ENCODE measurements at regions not wholly inside any gene's neighbourhood (a gene's known extent, or its start where the extent isn't known, plus 50 kb on each side); places are given as distances from the start of the nearest gene placed in this dataset.

DNA sequence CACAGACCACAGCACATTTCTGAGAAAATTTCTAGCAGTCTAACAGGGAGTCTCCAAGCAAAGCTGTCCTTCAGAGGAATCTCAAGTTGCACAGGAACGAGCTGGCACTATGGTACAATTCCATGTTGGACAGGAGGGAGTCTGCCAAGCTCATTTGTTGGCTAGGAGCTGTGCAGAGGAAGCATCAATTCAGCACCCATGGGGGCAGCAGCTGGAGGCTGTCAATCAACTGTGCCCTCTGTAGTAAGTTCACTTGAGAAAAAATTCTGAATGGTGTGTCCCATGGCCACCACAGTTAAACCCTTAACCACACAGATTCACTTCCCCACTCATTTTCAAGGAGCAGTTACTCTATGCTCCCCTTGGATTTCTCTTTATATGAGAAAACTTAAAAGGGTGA is 298.5 kb upstream of the PPP2R3A start:
- DNase-seq (ENCODE audit: insufficient read length, low spot score) (no peak), FAIRE-seq (no peak)
- TF ChIP-seq SPI1 (IDR thresholded peaks at IDR 0.05; ENCODE audit: low read depth, low read length) = no peak

DNA sequence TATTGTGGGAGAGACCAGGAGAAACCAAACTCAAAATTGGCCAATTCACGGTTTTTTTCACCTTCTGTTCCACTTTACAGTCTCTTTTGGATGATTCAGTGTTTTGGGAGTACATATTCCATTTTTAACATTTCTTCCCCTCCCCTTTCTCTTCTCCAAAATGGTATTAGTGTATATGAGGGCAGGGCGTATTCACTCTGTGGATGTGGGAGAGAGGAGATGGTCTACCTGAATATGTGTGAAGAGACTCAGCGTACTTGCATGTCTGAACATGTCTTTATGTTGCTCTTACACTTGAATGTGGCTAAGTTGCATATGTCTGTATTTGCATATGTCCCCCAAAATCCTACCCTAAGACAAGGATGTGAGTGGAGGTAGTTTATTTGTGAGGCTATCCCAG is 291.0 kb upstream of the PPP2R3A start:
- FAIRE-seq (no peak), DNase-seq (ENCODE audit: insufficient read length, low spot score) (no peak)
- TF ChIP-seq SPI1 (IDR thresholded peaks at IDR 0.05; ENCODE audit: low read depth, low read length) (no peak), TAF1 (IDR thresholded peaks at IDR 0.05; ENCODE audit: low read depth, low read length) (no peak), PAX5 (IDR thresholded peaks at IDR 0.05; ENCODE audit: insufficient read depth, low read length, severe bottlenecking) (no peak), POU2F2 (IDR thresholded peaks at IDR 0.05; ENCODE audit: low read depth, low read length) (no peak), POLR2A (IDR thresholded peaks at IDR 0.05; ENCODE audit: low read depth, low read length) (no peak), POLR2AphosphoS5 (IDR thresholded peaks at IDR 0.05; ENCODE audit: low read depth, low read length) (no peak)

DNA sequence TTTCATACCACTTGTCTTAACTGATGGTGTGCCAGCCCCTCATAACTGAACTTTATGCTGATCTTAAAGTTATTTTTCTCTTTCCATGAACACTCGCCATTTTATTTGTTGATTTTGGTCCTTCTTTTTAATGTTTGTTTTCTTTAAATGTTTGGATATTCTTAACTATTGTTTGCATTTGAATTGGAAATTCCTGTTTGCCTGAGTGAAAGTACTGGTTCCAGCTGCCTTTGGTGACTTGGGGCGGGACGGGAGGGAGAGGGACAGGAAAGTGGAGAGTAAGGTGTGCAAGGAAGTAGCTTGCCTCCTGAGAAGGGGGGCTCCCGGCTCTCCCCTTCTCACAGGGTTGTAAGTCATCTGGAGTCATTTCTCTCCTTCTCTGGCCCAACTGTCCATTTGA is 287.1 kb upstream of the PPP2R3A start:
- TF ChIP-seq POLR2AphosphoS5 (IDR thresholded peaks at IDR 0.05; ENCODE audit: low read depth, low read length) (no peak), PAX5 (IDR thresholded peaks at IDR 0.05; ENCODE audit: insufficient read depth, low read length, severe bottlenecking) (no peak), POLR2A (IDR thresholded peaks at IDR 0.05; ENCODE audit: low read depth, low read length) (no peak), SPI1 (IDR thresholded peaks at IDR 0.05; ENCODE audit: low read depth, low read length) (no peak), POU2F2 (IDR thresholded peaks at IDR 0.05; ENCODE audit: low read depth, low read length) (no peak)
- no peak for FAIRE-seq
- no peak for DNase-seq (ENCODE audit: insufficient read length, low spot score)

DNA sequence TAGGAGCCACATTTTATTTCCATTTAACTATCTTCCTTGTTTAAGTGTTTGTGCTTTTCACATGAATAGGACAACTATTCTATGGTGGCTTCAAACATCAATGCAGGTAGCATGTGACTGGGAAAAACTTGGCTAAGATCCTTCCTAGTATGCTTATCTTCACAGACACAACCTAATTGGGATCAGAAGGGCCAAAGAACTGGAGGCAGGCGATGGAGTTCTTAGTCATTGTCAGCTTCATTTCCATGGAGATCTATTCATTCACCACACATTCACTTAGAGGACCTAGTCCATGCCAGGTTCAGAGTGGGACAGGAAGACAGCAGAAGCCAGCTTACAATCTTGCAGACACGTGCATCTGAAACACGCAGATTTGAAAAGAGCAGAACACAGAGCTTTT is 277.5 kb upstream of the PPP2R3A start:
- FAIRE-seq = no peak
- no peak for DNase-seq (ENCODE audit: insufficient read length, low spot score)
- TF ChIP-seq SPI1 (IDR thresholded peaks at IDR 0.05; ENCODE audit: low read depth, low read length) (no peak), PAX5 (IDR thresholded peaks at IDR 0.05; ENCODE audit: insufficient read depth, low read length, severe bottlenecking) (no peak), TAF1 (IDR thresholded peaks at IDR 0.05; ENCODE audit: low read depth, low read length) (no peak), POU2F2 (IDR thresholded peaks at IDR 0.05; ENCODE audit: low read depth, low read length) (no peak), POLR2A (IDR thresholded peaks at IDR 0.05; ENCODE audit: low read depth, low read length) (no peak), POLR2AphosphoS5 (IDR thresholded peaks at IDR 0.05; ENCODE audit: low read depth, low read length) (no peak)

DNA sequence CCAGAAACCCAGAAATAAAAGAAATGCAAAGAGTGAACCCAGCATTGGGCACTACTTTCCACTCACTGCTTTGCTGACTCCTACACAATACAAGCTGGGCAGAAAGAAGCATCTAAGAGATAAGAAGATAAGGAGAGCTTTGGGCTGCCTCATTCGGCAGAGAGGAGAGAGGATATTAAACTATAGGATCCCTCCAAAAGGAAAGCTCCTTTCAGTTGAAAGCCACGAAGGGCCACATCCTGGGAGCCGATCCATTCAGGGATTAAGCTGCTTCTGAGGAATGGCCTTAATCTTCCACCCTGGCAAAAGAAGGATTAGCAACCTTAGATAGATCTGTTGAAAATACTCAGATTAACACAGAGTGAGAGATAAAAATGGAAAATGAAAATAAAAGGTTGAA is 274.9 kb upstream of the PPP2R3A start:
- no peak for TF ChIP-seq TAF1 (IDR thresholded peaks at IDR 0.05; ENCODE audit: low read depth, low read length)
- TF ChIP-seq POLR2AphosphoS5 (IDR thresholded peaks at IDR 0.05; ENCODE audit: low read depth, low read length) = no peak
- TF ChIP-seq POLR2A (IDR thresholded peaks at IDR 0.05; ENCODE audit: low read depth, low read length) = no peak
- TF ChIP-seq POU2F2 (IDR thresholded peaks at IDR 0.05; ENCODE audit: low read depth, low read length) = no peak
- TF ChIP-seq PAX5 (IDR thresholded peaks at IDR 0.05; ENCODE audit: insufficient read depth, low read length, severe bottlenecking) = no peak
- no peak for TF ChIP-seq SPI1 (IDR thresholded peaks at IDR 0.05; ENCODE audit: low read depth, low read length)
- FAIRE-seq (no peak), DNase-seq (ENCODE audit: insufficient read length, low spot score) (no peak)

DNA sequence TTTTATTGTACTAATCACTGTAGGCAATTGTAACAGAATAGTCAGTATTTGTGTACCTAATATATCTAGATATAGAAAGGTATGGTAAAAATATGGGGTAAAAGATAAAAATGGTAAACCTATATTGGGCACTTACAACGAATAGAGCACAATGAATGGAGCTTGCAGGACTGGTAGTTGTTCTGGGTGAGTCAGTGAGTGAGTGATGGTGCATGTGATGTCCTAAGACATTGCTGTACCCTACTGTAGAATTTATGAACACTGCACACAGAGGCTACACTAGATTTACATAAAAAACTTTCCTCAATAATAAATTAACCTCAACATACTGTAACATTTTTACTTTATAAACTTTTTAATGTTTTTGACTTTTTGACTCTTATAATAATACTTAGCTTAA is 274.3 kb upstream of the PPP2R3A start:
- no peak for TF ChIP-seq POLR2AphosphoS5 (IDR thresholded peaks at IDR 0.05; ENCODE audit: low read depth, low read length)
- no peak for TF ChIP-seq POU2F2 (IDR thresholded peaks at IDR 0.05; ENCODE audit: low read depth, low read length)
- no peak for TF ChIP-seq SPI1 (IDR thresholded peaks at IDR 0.05; ENCODE audit: low read depth, low read length)
- TF ChIP-seq POLR2A (IDR thresholded peaks at IDR 0.05; ENCODE audit: low read depth, low read length) = no peak
- TF ChIP-seq PAX5 (IDR thresholded peaks at IDR 0.05; ENCODE audit: insufficient read depth, low read length, severe bottlenecking) = no peak
- TF ChIP-seq TAF1 (IDR thresholded peaks at IDR 0.05; ENCODE audit: low read depth, low read length) = no peak
- DNase-seq (ENCODE audit: insufficient read length, low spot score) (no peak), FAIRE-seq (no peak)

DNA sequence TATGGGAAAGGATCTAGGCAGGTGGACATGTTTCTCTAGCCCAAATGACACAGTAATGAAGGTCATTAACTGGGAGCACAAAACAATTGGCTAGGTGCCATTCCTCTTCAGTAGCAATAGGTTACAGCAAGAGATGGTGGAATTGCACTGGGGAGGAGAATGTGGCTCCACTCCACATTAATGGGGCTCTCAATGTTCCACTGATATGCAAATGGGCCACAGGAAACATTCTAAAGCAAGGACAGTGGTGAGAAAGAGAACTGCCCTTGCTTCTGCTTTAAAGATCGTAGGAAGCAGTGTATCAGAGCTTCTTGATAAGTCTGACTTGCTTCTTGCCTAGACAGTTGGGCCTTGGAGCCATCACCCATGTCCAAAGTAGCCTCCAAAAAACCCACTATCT is 271.4 kb upstream of the PPP2R3A start:
- TF ChIP-seq TAF1 (IDR thresholded peaks at IDR 0.05; ENCODE audit: low read depth, low read length) (no peak), POLR2A (IDR thresholded peaks at IDR 0.05; ENCODE audit: low read depth, low read length) (no peak), SPI1 (IDR thresholded peaks at IDR 0.05; ENCODE audit: low read depth, low read length) (no peak), POU2F2 (IDR thresholded peaks at IDR 0.05; ENCODE audit: low read depth, low read length) (no peak), PAX5 (IDR thresholded peaks at IDR 0.05; ENCODE audit: insufficient read depth, low read length, severe bottlenecking) (no peak)
- no peak for FAIRE-seq

DNA sequence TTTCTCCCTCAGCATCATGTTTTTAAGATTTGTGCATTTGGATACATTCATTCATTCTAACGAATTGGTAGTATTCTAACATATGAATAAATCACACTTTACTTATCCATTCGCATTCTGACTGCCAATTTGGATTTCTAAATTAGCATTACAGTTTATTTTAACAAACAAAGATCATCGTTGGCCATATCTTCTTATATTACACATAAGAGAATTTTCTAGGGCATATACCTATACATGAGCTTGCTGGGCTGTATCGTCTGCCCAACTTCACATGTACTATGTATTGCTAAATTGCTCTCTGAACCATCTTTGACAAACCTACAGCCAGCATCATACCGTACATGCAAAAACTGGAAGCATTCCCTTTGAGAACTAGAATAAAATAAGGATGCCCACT is 265.8 kb upstream of the PPP2R3A start:
- FAIRE-seq = no peak
- no peak for TF ChIP-seq SPI1 (IDR thresholded peaks at IDR 0.05; ENCODE audit: low read depth, low read length)
- DNase-seq (ENCODE audit: insufficient read length, low spot score) = no peak

More for the DNA sequence above, 271.4 kb upstream of the PPP2R3A start:
- no peak for DNase-seq (ENCODE audit: insufficient read length, low spot score)

DNA sequence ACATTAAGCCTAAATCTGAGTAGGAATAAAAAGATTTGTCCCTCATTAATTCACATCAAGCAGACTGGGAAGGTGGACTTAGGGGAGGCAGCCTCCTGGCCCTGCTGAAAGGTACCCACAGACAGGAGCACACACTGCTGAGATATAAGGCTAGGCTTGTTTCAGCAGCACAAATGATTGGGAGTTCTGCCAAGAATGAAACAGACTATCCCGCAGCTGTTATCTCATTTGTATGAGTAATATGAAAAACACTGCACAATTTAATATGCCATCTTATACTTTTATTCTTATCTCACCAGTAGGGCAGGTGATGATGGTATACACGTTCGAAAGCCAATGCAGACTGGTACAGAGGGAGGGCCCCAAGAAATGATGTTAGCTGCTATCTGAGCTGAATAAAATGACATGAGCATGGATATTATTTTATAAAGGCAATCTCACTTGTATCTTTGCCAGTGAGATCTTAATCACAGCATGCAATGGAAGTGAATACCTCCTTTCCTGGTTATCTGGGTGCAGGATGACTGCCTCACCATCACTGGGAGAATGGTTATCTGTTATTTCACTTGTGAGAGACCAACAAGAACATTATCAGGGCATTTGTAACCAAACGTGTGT is 258.7 kb upstream of the PPP2R3A start:
- FAIRE-seq (no peak), DNase-seq (ENCODE audit: insufficient read length, low spot score) (no peak)
- TF ChIP-seq SPI1 (IDR thresholded peaks at IDR 0.05; ENCODE audit: low read depth, low read length) (no peak), POU2F2 (IDR thresholded peaks at IDR 0.05; ENCODE audit: low read depth, low read length) (no peak), POLR2A (IDR thresholded peaks at IDR 0.05; ENCODE audit: low read depth, low read length) (no peak), TAF1 (IDR thresholded peaks at IDR 0.05; ENCODE audit: low read depth, low read length) (no peak), POLR2AphosphoS5 (IDR thresholded peaks at IDR 0.05; ENCODE audit: low read depth, low read length) (no peak), PAX5 (IDR thresholded peaks at IDR 0.05; ENCODE audit: insufficient read depth, low read length, severe bottlenecking) (no peak)

DNA sequence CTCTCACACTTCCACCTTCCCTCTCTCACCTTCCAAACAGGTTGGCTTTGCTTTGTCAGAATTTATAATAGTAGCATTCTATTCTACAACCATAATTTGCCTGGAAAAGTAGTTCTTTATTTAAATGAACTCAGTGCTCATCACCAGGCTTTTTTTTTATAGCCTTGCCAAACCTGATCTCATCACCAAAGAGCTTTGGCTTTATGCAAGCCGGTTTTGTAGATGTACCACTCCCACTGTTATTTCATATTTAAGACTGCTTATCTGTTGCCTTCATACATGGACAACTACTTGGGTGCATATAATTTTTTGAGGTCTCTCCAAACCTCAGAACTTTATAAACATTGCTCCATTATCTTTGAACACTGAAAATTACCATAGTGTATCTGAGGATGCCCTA is 246.1 kb upstream of the PPP2R3A start:
- TF ChIP-seq SPI1 (IDR thresholded peaks at IDR 0.05; ENCODE audit: low read depth, low read length) (no peak), POLR2A (IDR thresholded peaks at IDR 0.05; ENCODE audit: low read depth, low read length) (no peak), POLR2AphosphoS5 (IDR thresholded peaks at IDR 0.05; ENCODE audit: low read depth, low read length) (no peak), TAF1 (IDR thresholded peaks at IDR 0.05; ENCODE audit: low read depth, low read length) (no peak), PAX5 (IDR thresholded peaks at IDR 0.05; ENCODE audit: insufficient read depth, low read length, severe bottlenecking) (no peak), POU2F2 (IDR thresholded peaks at IDR 0.05; ENCODE audit: low read depth, low read length) (no peak)
- DNase-seq (ENCODE audit: insufficient read length, low spot score) = no peak
- FAIRE-seq = no peak

Measured in GM12891 (cell line).